Left lobe of liver (tissue), 2 donors: ENCODE measurements at regions not wholly inside any gene's neighbourhood (a gene's known extent, or its start where the extent isn't known, plus 50 kb on each side); places are given as distances from the start of the nearest gene placed in this dataset.

Experiments
- ATAC-seq: fragments of 200-7000 bp; cut with Tn5 transposase; one replicate; pipeline ENCODE4 v1.9.1; 2020; ENCODE audit warnings: mild to moderate bottlenecking, moderate library complexity
- DNase-seq: peaks from one replicate; pipeline ENCODE4 v3.0.0-alpha.2; 2020; ENCODE audit warnings: low spot score
- donor health status: DM: no; HTN: no; CAD: no; lungs with moderate emphysema.
- donor health status: DM: no; HTN: yes; CAD: no.

GRCh38 chr13:61768175-61768574, 352.5 kb upstream of the PCDH20 start:
- ATAC-seq (no peak), DNase-seq (no peak)

GRCh38 chr13:61766667-61767058, 351.0 kb upstream of the PCDH20 start:
- ATAC-seq (no peak), DNase-seq (no peak)

- ATAC-seq (no peak), DNase-seq (no peak)
These were observed 350.5 kb upstream of the PCDH20 start for GRCh38 chr13:61765940-61766666.

- no peak for DNase-seq
- no peak for ATAC-seq
These were observed 349.6 kb upstream of the PCDH20 start for GRCh38 chr13:61765181-61765742.

- ATAC-seq (no peak), DNase-seq (no peak)
These were observed 346.0 kb upstream of the PCDH20 start for GRCh38 chr13:61761690-61762089.

GRCh38 chr13:61760102-61760501, 344.5 kb upstream of the PCDH20 start:
- DNase-seq (no peak), ATAC-seq (no peak)

- ATAC-seq (no peak), DNase-seq (no peak)
These were observed 340.4 kb upstream of the PCDH20 start for GRCh38 chr13:61756031-61756430.

GRCh38 chr13:61751039-61751438, 335.4 kb upstream of the PCDH20 start:
- ATAC-seq (no peak), DNase-seq (no peak)

- DNase-seq (no peak), ATAC-seq (no peak)
These were observed 322.6 kb upstream of the PCDH20 start for GRCh38 chr13:61738236-61738750.

- DNase-seq (no peak), ATAC-seq (no peak)
These were observed 319.0 kb upstream of the PCDH20 start for GRCh38 chr13:61734683-61735082.

- DNase-seq (no peak), ATAC-seq (no peak)
These were observed 312.8 kb upstream of the PCDH20 start for GRCh38 chr13:61728471-61728870.

GRCh38 chr13:61727767-61728166, 312.1 kb upstream of the PCDH20 start:
- no peak for DNase-seq
- ATAC-seq, result no peak

GRCh38 chr13:61725806-61726205, 310.2 kb upstream of the PCDH20 start:
- ATAC-seq, result no peak

GRCh38 chr13:61722119-61722518, 306.5 kb upstream of the PCDH20 start:
- no peak for ATAC-seq
- DNase-seq, result no peak

More at GRCh38 chr13:61725806-61726205, 310.2 kb upstream of the PCDH20 start:
- no peak for DNase-seq

- ATAC-seq (no peak), DNase-seq (no peak)
These were observed 297.0 kb upstream of the PCDH20 start for GRCh38 chr13:61712621-61713020.

- no peak for ATAC-seq
- DNase-seq, result no peak
These were observed 293.6 kb upstream of the PCDH20 start for GRCh38 chr13:61709258-61709657.

- DNase-seq, result no peak
- ATAC-seq, result no peak
These were observed 291.2 kb upstream of the PCDH20 start for GRCh38 chr13:61706899-61707298.

- DNase-seq (no peak), ATAC-seq (no peak)
These were observed 285.0 kb upstream of the PCDH20 start for GRCh38 chr13:61700620-61701019.

- ATAC-seq (no peak), DNase-seq (no peak)
These were observed 284.5 kb upstream of the PCDH20 start for GRCh38 chr13:61700181-61700580.

GRCh38 chr13:61696676-61697075, 281.0 kb upstream of the PCDH20 start:
- no peak for ATAC-seq

GRCh38 chr13:61695147-61695546, 279.5 kb upstream of the PCDH20 start:
- DNase-seq (no peak), ATAC-seq (no peak)

More at GRCh38 chr13:61696676-61697075, 281.0 kb upstream of the PCDH20 start:
- no peak for DNase-seq

GRCh38 chr13:61692691-61693090, 277.0 kb upstream of the PCDH20 start:
- DNase-seq (no peak), ATAC-seq (no peak)

GRCh38 chr13:61685682-61686012, 270.0 kb upstream of the PCDH20 start:
- ATAC-seq, result peak; percentile 99
- peak; percentile 52 for DNase-seq
